DND-41 (cell line): ENCODE measurements at regions not wholly inside any gene's neighbourhood (a gene's known extent, or its start where the extent isn't known, plus 50 kb on each side); places are given as distances from the start of the nearest gene placed in this dataset.

Experiments used
- ATAC-seq: fragments of 200-7000 bp; cut with Tn5 transposase; 3 replicates; pipeline ENCODE4 v1.9.1; 2021; ENCODE audit warnings: low read depth; ENCODE audit not compliant: insufficient read depth
- DNase-seq: peaks from one replicate; pipeline ENCODE4 v3.0.0-alpha.2; 2020
- H2AFZ ChIP-seq: 2 replicates; pipeline ENCODE4 v1.6.0; 2012; ENCODE audit warnings: low read depth, low read length
- H3K27ac ChIP-seq: 2 replicates; pipeline ENCODE4 v1.5.1; 2012; ENCODE audit warnings: low read length, inconsistent platforms
- H3K27me3 ChIP-seq: fragments of 200-600 bp; sonication (generic); 2 replicates; pipeline ENCODE4 v1.6.0; 2012; ENCODE audit warnings: low read length, mild to moderate bottlenecking, inconsistent platforms; ENCODE audit not compliant: insufficient read depth, poor library complexity
- H3K36me3 ChIP-seq: 2 replicates; pipeline ENCODE4 v1.5.1; 2012; ENCODE audit warnings: low read length, inconsistent platforms; ENCODE audit not compliant: insufficient read depth
- H3K4me1 ChIP-seq: 2 replicates; pipeline ENCODE4 v1.5.1; 2012; ENCODE audit warnings: mild to moderate bottlenecking, low read length; ENCODE audit not compliant: insufficient read depth
- H3K4me2 ChIP-seq: 2 replicates; pipeline ENCODE4 v1.6.0; 2012; ENCODE audit warnings: mild to moderate bottlenecking, moderate library complexity, low read length, inconsistent platforms; ENCODE audit not compliant: insufficient read depth
- H3K4me3 ChIP-seq, 2 experiments: fragments of 200-600 bp in 1 of 2; shearing (Covaris generic) in 1 of 2; 2 replicates each; pipeline ENCODE4 v1.5.1; 2012 to 2016; ENCODE audit warnings: inconsistent platforms in 2 of 2, low read length in 2 of 2, mild to moderate bottlenecking in 2 of 2, low read depth in 1 of 2, moderate library complexity in 1 of 2
- H3K79me2 ChIP-seq: 2 replicates; pipeline ENCODE4 v1.6.0; 2012; ENCODE audit warnings: low read length, inconsistent platforms; ENCODE audit not compliant: insufficient read depth
- H3K9ac ChIP-seq: 2 replicates; pipeline ENCODE4 v1.6.0; 2012; ENCODE audit warnings: low read depth, mild to moderate bottlenecking, inconsistent platforms, low read length, moderate library complexity
- H3K9me3 ChIP-seq: 2 replicates; pipeline ENCODE4 v1.5.1; 2012; ENCODE audit warnings: low read length, moderate library complexity, mild to moderate bottlenecking, inconsistent platforms; ENCODE audit not compliant: insufficient read depth, severe bottlenecking
- H4K20me1 ChIP-seq: 2 replicates; pipeline ENCODE4 v1.6.0; 2012; ENCODE audit warnings: low read length; ENCODE audit not compliant: insufficient read depth
- CTCF ChIP-seq: IDR thresholded peaks from 2 replicates; pipeline ENCODE4 v1.5.1; 2012; ENCODE audit warnings: borderline replicate concordance, low read length, moderate library complexity, mild to moderate bottlenecking; ENCODE audit not compliant: poor library complexity, severe bottlenecking; ENCODE audit errors: extremely low read depth
- EZH2 ChIP-seq: IDR thresholded peaks from 3 replicates; pipeline ENCODE4 v1.6.1; 2012; ENCODE audit warnings: borderline replicate concordance, low read depth, mild to moderate bottlenecking, moderate library complexity, low read length, inconsistent platforms; ENCODE audit not compliant: severe bottlenecking

- DNase-seq (no peak), ATAC-seq (no peak)
- Histone ChIP-seq H3K4me2 (no peak overlapping the region), H3K9ac (no peak overlapping the region), H3K4me1 (no peaks in the 10 kb centered on the region), H3K79me2 (no peaks in the 10 kb centered on the region), H3K4me3 (no peak overlapping the region), H3K27ac (no peak overlapping the region), H3K9me3 (no peaks in the 10 kb centered on the region), H3K36me3 (no peaks in the 10 kb centered on the region), H4K20me1 (no peaks in the 10 kb centered on the region), H2AFZ (no peak overlapping the region), H3K27me3 (no peaks in the 10 kb centered on the region)
- no peak for TF ChIP-seq EZH2
- no peak for TF ChIP-seq CTCF
These were observed 79.2 kb upstream of the TPRG1 start for GRCh38 chr3:189092547-189092946.

GRCh38 chr3:189094539-189094938, 77.2 kb upstream of the TPRG1 start:
- no peak overlapping the region for H3K4me2 ChIP-seq
- H3K4me1 ChIP-seq, result no peaks in the 10 kb centered on the region
- H3K27me3 ChIP-seq, result no peaks in the 10 kb centered on the region
- H3K4me3 ChIP-seq, result no peak overlapping the region
- H3K79me2 ChIP-seq, result no peaks in the 10 kb centered on the region
- H3K36me3 ChIP-seq, result no peaks in the 10 kb centered on the region
- no peaks in the 10 kb centered on the region for H4K20me1 ChIP-seq
- TF ChIP-seq EZH2 (no peak), CTCF (no peak)
- H3K9me3 ChIP-seq, result no peaks in the 10 kb centered on the region
- H3K27ac ChIP-seq, result no peak overlapping the region
- ATAC-seq (no peak), DNase-seq (no peak)
- H2AFZ ChIP-seq, result no peak overlapping the region
- no peak overlapping the region for H3K9ac ChIP-seq

DNA sequence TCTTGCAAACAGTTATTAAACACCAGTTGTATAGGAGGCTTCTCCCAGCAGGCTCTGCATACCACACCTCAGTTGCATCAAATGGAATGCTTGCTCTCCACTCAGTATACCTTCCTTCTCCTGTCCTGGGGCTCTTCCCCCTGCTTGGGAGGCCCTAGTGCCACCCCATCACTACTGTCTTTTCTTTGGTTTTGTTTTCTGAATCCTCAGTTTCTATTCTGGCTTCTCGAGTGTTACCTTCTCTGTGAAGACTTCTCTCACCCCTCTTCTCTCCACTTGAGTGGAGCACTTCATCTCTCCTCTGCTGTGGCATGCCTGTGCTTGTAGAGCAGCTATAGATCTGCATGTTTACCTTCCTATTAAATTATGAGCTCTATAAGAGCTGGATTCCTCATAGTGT, 75.7 kb upstream of the TPRG1 start:
- TF ChIP-seq EZH2, result no peak
- no peak for TF ChIP-seq CTCF
- no peak overlapping the region for H3K9ac ChIP-seq
- no peak overlapping the region for H3K4me3 ChIP-seq
- no peaks in the 10 kb centered on the region for H3K79me2 ChIP-seq
- no peaks in the 10 kb centered on the region for H4K20me1 ChIP-seq
- no peak overlapping the region for H3K4me2 ChIP-seq
- H3K27ac ChIP-seq, result no peak overlapping the region
- no peaks in the 10 kb centered on the region for H3K4me1 ChIP-seq
- H3K36me3 ChIP-seq, result no peaks in the 10 kb centered on the region
- no peak overlapping the region for H2AFZ ChIP-seq
- DNase-seq (no peak), ATAC-seq (no peak; the same call in 2 of the 3 replicates)
- H3K27me3 ChIP-seq, result no peaks in the 10 kb centered on the region
- no peaks in the 10 kb centered on the region for H3K9me3 ChIP-seq

- no peak overlapping the region for H3K9ac ChIP-seq
- H3K9me3 ChIP-seq, result no peaks in the 10 kb centered on the region
- TF ChIP-seq EZH2, result no peak
These were observed 72.7 kb upstream of the TPRG1 start for GRCh38 chr3:189099031-189099471.

More at GRCh38 chr3:189099031-189099471, 72.7 kb upstream of the TPRG1 start:
- H3K79me2 ChIP-seq, result no peaks in the 10 kb centered on the region
- no peaks in the 10 kb centered on the region for H4K20me1 ChIP-seq
- H3K4me2 ChIP-seq, result no peak overlapping the region
- no peaks in the 10 kb centered on the region for H3K4me1 ChIP-seq
- no peak overlapping the region for H3K27ac ChIP-seq
- H2AFZ ChIP-seq, result no peak overlapping the region
- H3K36me3 ChIP-seq, result no peaks in the 10 kb centered on the region
- ATAC-seq (no peak), DNase-seq (no peak)
- no peak overlapping the region for H3K4me3 ChIP-seq
- no peaks in the 10 kb centered on the region for H3K27me3 ChIP-seq
